Esophagus squamous epithelium (tissue), 4 donors: ENCODE measurements at regions not wholly inside any gene's neighbourhood (a gene's known extent, or its start where the extent isn't known, plus 50 kb on each side); places are given as distances from the start of the nearest gene placed in this dataset.

ENCODE experiments used
- POLR2A ChIP-seq, 4 donors: fragments of 450-650 bp; IDR thresholded peaks; one replicate each; pipeline ENCODE4 v1.6.1; 2017; ENCODE audit warnings: antibody characterized with exemption in 4 of 4, mild to moderate bottlenecking in 4 of 4, moderate library complexity in 3 of 4
- TF ChIP-seq, protein P1 (sequence below), 6 experiments: fragments of 450-650 bp in 4 of 6; fragments of 200-600 bp in 2 of 6; sonication (generic) in 2 of 6; IDR thresholded peaks; one replicate each; pipeline ENCODE4 v1.5.1; 2016 to 2019; ENCODE audit warnings: antibody characterized with exemption in 6 of 6, mild to moderate bottlenecking in 4 of 6, moderate library complexity in 4 of 6

DNA sequence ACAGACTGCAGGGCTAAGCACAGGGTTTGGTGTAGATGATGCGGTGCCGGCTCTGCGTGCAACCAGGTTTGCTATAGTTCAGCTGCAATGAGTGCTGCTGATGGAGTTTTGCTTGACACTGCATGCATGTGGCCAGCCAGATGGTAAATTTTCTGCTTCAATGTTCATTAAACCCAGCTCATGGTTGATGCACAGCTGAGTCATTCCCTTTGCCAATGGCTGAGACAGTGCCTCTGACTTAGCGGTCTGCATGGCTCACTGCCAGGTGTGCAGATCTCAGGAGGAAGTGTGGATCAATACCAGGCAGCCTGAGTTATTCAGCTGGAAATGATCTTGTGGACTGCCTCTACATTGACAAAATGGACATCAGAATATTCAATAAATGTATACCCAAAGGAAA is 172.7 kb upstream of the ZP4 start:
- TF ChIP-seq, protein P1, sequence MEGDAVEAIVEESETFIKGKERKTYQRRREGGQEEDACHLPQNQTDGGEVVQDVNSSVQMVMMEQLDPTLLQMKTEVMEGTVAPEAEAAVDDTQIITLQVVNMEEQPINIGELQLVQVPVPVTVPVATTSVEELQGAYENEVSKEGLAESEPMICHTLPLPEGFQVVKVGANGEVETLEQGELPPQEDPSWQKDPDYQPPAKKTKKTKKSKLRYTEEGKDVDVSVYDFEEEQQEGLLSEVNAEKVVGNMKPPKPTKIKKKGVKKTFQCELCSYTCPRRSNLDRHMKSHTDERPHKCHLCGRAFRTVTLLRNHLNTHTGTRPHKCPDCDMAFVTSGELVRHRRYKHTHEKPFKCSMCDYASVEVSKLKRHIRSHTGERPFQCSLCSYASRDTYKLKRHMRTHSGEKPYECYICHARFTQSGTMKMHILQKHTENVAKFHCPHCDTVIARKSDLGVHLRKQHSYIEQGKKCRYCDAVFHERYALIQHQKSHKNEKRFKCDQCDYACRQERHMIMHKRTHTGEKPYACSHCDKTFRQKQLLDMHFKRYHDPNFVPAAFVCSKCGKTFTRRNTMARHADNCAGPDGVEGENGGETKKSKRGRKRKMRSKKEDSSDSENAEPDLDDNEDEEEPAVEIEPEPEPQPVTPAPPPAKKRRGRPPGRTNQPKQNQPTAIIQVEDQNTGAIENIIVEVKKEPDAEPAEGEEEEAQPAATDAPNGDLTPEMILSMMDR (IDR thresholded peaks at IDR 0.05): no peak
- TF ChIP-seq POLR2A (IDR thresholded peaks at IDR 0.05): no peak
